Dermis microvascular lymphatic vessel endothelial cell (primary cell): ENCODE measurements at regions not wholly inside any gene's neighbourhood (a gene's known extent, or its start where the extent isn't known, plus 50 kb on each side); places are given as distances from the start of the nearest gene placed in this dataset.
A peak's percentile ranks its signal among the peaks of the same experiment; 100 is the strongest.
"Not testable (repeated sequence)": the region's sequence is repeated elsewhere in the genome, so short reads cannot be mapped to it uniquely, and the experiment has no call there.

Experiments used
- DNase-seq, 2 donors: peaks; one replicate each; pipeline versions ENCODE4 v3.0.0 to v3.0.0-alpha.2; 2010; ENCODE audit warnings: low read depth in 2 of 2

GRCh38 chr14:23829736-23830471 lies 123.7 kb upstream of the DHRS4 start:
- peak; percentile 68 to 87 for DNase-seq

GRCh38 chr14:23831596-23831995 lies 122.0 kb upstream of the DHRS4 start:
- DNase-seq, result no peak

DNA sequence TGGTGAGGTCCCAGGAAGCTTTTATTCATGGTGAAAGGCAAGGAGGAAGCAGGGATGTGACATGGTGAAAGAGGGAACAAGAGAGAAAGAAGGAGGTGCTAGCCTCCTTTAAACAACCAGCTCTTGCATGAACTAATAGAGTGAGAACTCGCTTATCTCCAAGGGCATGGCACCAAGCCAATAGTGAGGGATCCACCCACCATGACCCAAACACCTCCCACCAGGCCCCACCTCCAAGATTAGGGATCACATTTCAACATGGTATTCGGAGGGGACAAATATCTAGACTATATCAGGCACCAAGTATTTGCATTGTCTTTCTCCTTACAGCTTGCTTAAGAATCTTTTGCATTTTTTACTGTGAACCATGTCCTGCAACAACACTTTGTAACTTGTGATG lies 91.9 kb upstream of the DHRS4 start:
- no peak for DNase-seq

DNA sequence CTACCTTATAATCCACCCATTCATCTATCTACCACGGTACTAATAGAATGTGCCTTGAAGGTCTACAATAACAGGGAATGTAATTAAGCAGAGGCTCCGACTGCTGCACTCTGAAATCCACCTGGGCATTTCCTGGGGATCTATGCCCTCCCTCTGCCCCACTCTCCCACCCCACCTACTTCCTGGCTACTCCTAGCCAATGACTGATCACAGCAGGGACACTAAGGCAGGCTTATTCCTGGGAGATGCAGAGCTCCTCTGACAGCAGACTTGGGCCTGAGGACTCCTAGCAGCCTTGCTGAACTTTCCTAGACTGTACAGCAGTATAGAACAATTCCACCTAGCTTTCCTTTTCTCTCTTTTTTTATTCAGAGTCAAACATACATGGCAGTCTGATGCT lies 91.1 kb upstream of the DHRS4 start:
- DNase-seq, result no peak

GRCh38 chr14:23863836-23864235 lies 89.7 kb upstream of the DHRS4 start:
- no peak for DNase-seq

- DNase-seq, result no peak
These were observed 89.3 kb upstream of the DHRS4 start for GRCh38 chr14:23864259-23864658.

DNA sequence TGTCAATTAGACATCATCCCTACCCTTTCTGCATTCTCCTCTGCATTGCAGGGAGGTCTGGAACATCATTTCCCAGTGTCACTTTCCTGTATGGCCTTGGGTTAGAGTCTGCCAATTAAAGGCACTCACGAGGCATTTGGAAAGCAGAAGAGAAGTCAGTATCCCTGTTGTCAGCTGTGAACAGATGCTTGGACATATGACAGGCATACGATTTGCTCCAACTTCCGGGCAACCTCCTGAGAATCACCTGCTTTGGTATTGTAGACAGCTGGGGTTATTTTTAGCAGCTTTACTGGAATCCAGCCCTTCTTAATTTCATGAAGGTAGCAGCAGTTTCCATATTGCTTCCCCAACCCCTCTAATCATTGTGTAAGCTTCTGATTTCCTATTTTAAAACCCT lies 88.7 kb upstream of the DHRS4 start:
- no peak for DNase-seq

DNA sequence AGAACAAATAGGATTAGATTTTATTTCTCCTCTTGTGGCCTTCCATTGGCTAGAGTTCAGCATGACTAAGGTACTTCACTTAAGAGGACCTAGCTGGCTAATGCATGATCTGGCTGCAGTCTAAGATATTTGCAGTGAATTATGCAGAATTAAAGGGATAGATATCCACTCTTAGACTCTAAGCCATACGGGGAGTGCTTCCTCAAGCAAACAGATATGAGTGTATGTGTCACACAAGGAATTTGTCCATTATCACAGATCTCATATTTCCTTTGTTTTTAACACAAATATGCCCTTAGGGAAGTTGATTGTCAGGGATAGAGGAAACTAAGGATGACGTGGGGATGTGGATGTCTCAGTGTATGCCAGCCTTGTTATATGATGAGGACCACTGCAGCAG lies 88.1 kb upstream of the DHRS4 start:
- peak in 1 of 2 donors; percentile 18 for DNase-seq

- DNase-seq, result no peak
These were observed 87.3 kb upstream of the DHRS4 start for GRCh38 chr14:23866269-23866668.

DNA sequence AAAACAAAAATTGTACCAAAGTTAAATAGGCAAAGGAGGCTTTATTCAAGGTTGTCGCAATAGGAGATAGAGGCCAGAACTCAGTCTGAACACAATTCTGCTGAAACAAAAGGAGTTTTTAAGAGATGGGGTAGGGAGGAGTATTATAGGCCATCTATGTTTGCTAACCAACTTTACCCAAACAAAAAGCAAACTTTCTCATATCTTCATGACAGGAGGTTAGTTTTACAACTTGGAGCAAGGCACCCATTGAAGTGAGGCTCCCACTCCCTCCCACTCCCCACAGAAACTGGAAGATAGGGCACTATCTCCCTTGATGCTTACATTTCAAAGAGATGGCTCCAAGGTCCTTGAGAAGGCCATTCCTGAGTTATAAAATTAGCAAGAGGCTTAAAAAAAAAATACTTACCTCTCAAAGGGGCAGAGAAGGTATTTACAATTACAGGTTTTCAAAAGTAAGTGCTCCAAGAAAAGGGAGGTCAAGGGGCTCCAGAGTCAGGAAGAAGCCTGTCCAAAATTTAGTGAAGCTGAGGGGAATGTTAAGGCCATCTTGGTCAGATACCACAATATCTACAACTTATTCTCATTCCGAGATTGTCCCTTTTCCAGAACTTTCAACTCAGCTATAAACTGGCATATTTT lies 84.4 kb upstream of the DHRS4 start:
- no peak for DNase-seq

DNA sequence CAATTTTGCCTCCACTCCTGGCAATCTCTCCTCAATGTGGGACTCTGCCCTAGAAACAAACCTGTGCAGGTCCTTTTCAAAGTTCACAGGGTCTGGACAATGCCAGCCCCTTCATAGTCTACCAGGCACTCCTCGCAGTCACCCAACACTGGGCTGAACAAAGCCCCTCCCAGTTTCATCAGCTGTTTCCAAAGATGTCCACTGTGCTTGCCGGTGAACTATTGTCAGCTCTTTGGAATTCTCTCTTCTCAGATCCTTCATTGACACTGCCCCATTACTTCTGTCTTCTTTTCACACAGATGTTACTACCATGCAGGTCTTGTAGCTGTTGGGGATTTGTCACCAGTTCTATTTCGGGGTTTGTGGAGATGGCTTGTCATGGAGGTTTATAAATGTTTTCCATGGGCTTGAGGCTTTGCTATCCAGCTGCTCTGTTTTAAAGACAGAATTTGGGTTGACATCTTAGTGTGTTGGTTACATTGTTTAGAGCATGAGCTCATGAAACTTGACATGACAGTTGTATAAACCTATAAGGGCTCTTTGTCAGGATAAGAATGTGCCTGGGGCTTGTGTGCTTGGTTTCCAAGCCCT lies 77.3 kb upstream of the DHRS4 start:
- no peak for DNase-seq

DNA sequence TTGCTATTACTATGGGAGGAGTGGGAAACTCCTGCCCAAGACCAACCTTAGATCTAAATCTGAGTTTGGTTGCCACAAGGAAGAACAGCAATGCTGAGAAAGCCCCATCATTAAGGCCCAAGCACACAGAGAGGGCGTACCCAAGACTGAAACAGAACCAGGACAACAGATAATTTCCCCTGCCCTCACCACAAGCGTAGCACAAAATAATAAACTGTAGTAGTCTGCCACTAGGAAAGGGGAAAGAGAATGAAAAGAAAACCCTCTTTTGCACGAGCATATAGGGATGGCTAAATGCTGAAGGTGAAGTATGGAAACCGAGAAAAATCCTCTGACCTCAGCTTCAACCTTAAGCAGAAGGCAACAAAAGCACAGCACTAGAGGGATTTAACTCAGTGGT lies 76.5 kb upstream of the DHRS4 start:
- no peak for DNase-seq

- DNase-seq, result no peak
These were observed 75.9 kb upstream of the DHRS4 start for GRCh38 chr14:23877538-23878180.

GRCh38 chr14:23881282-23881681 lies 72.3 kb upstream of the DHRS4 start:
- no peak for DNase-seq

DNA sequence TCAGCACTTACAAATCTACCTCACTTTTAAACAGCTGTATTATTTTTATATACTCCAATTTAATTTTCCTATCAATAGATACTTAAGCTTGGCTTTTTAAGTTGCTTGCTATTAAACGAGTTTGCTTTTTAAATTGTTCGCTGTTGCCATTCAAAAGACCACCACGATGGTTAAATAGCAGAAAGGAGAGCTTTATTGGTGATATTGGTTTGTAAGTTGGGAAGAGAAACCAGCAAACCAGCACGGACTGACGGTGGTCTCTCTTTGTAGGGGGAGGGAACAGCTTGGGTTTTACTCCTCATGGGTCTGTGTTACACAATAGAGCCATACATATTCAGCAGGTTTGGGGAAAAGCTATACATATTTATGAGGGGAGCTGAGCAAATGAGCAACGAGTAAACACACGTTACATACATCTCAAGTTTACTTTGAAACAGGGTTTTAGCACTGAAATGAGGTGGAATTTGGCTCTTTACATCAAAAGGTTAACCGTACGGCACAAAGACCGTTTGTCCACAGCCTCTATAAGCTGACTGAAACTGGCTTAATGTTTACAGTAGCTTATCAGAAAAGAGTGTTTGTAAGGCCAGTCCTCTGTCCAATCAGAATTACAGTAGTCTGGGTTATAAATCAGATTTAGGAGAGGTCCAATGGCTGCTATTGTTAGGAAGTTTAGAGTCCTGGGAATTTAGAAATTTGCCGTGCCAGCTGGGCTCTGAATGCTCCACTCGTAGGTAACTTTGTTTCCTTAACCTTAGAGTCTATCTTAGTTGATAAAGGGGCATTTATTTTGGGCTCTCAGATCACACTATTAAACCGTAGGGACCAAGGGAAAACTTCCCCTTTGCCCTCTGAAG lies 69.7 kb upstream of the DHRS4 start:
- no peak for DNase-seq

DNA sequence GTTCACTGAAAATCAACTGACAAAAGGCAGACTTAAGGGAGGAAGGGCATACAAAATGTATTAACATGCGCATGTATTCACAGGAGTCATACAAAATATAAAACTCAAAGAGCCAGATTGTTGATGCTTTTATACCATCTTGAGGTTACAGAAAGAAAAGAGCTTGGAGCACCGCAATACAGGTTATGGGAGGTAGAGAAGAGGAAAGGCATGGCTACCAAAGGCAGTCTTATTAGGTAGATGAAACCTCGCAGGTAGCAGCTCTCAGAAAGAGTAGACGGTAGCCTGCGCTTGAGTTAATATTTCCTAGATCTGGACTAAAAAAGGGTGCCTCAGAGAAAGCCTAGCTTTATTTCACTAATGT lies 69.0 kb upstream of the DHRS4 start:
- no peak for DNase-seq

GRCh38 chr14:23887536-23887935 lies 66.0 kb upstream of the DHRS4 start:
- DNase-seq, result no peak

- DNase-seq, result not testable (repeated sequence)
These were observed 61.9 kb upstream of the DHRS4 start for GRCh38 chr14:23891717-23892116.

- DNase-seq, result not testable (repeated sequence)
These were observed 61.3 kb upstream of the DHRS4 start for GRCh38 chr14:23892289-23892688.

DNA sequence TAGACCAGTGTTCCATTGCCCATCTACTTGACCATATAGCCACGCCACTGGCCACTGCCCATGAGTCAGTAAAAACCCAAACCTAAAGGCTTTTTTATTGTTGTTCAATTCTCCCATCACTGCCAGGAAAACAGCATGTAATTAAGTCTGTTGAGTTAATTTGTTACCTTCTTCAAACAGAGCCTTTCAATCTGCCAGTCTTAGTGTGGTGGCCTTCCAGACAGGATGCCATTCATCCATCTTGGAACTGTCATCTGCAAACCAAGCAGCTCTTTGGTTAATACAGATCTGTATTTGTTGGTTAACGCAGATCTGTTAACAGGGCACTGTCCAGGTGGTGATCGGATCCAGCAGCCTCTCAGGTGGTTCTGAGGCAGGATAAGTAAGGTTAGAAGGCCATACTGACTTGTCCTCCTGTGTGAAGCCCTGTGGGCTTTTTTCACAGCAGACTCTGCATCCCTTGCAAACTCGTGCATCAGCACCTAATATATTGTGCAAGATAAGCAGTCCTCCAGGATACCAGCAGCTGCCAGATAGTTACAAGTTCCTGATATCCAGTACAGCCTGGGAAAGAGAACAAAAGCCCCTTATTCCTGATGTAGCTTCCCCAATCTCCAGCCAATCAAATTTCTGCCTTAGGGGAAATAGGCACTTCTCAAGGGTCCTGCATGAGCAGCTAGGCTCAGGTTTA lies 59.1 kb upstream of the DHRS4 start:
- DNase-seq, result no peak

- no peak for DNase-seq
These were observed 58.5 kb upstream of the DHRS4 start for GRCh38 chr14:23895053-23895419.
